ENCODE measurements at regions not wholly inside any gene's neighbourhood (a gene's known extent, or its start where the extent isn't known, plus 50 kb on each side); places are given as distances from the start of the nearest gene placed in this dataset.

GRCh38 chr7:145331522-145331921, 495.7 kb upstream of the TPK1 start:
- no peak for DNase-seq
- Histone ChIP-seq H3K9me3 (replicated peaks) (peaks cover 25% of the 10 kb centered on the region), H3K4me1 (no peaks in the 10 kb centered on the region), H3K27ac (replicated peaks) (no peak overlapping the region), H3K4me3 (no peak overlapping the region), H3K27me3 (ENCODE audit: low read depth) (no peaks in the 10 kb centered on the region), H3K36me3 (no peaks in the 10 kb centered on the region)
- no peak for TF ChIP-seq CTCF (IDR thresholded peaks at IDR 0.05; ENCODE audit: borderline replicate concordance)
- intact Hi-C loops (cut with micrococcal nuclease), result no loop called here

GRCh38 chr7:145331076-145331475, 495.2 kb upstream of the TPK1 start:
- intact Hi-C loops (cut with micrococcal nuclease), result no loop called here

GRCh38 chr7:145327646-145328045, 491.8 kb upstream of the TPK1 start:
- no peaks in the 10 kb centered on the region for H3K27me3 ChIP-seq (ENCODE audit: low read depth)
- H3K36me3 ChIP-seq, result no peaks in the 10 kb centered on the region
- H3K27ac ChIP-seq (replicated peaks), result no peak overlapping the region
- no peaks in the 10 kb centered on the region for H3K9me3 ChIP-seq (replicated peaks)
- no peak for DNase-seq
- no peaks in the 10 kb centered on the region for H3K4me1 ChIP-seq
- no peak overlapping the region for H3K4me3 ChIP-seq
- intact Hi-C loops (cut with micrococcal nuclease), result no loop called here
- no peak for TF ChIP-seq CTCF (IDR thresholded peaks at IDR 0.05; ENCODE audit: borderline replicate concordance)

More at GRCh38 chr7:145331076-145331475, 495.2 kb upstream of the TPK1 start:
- DNase-seq, result no peak
- Histone ChIP-seq H3K9me3 (replicated peaks) (peaks cover 21% of the 10 kb centered on the region), H3K4me1 (no peaks in the 10 kb centered on the region), H3K27me3 (ENCODE audit: low read depth) (no peaks in the 10 kb centered on the region), H3K36me3 (no peaks in the 10 kb centered on the region), H3K4me3 (no peak overlapping the region), H3K27ac (replicated peaks) (no peak overlapping the region)
- no peak for TF ChIP-seq CTCF (IDR thresholded peaks at IDR 0.05; ENCODE audit: borderline replicate concordance)

GRCh38 chr7:145324081-145324480, 488.2 kb upstream of the TPK1 start:
- no peaks in the 10 kb centered on the region for H3K9me3 ChIP-seq (replicated peaks)
- H3K4me1 ChIP-seq, result no peaks in the 10 kb centered on the region
- intact Hi-C loops (cut with micrococcal nuclease), result no loop called here
- H3K4me3 ChIP-seq, result no peak overlapping the region
- no peaks in the 10 kb centered on the region for H3K36me3 ChIP-seq
- no peaks in the 10 kb centered on the region for H3K27me3 ChIP-seq (ENCODE audit: low read depth)
- H3K27ac ChIP-seq (replicated peaks), result no peak overlapping the region
- DNase-seq, result no peak
- TF ChIP-seq CTCF (IDR thresholded peaks at IDR 0.05; ENCODE audit: borderline replicate concordance), result no peak

- no peak overlapping the region for H3K4me3 ChIP-seq
- H3K27ac ChIP-seq (replicated peaks), result no peak overlapping the region
- intact Hi-C loops (cut with micrococcal nuclease), result no loop called here
- no peaks in the 10 kb centered on the region for H3K27me3 ChIP-seq (ENCODE audit: low read depth)
- no peak for TF ChIP-seq CTCF (IDR thresholded peaks at IDR 0.05; ENCODE audit: borderline replicate concordance)
- no peak for DNase-seq
- peaks cover 26% of the 10 kb centered on the region for H3K9me3 ChIP-seq (replicated peaks)
- H3K36me3 ChIP-seq, result no peaks in the 10 kb centered on the region
- no peaks in the 10 kb centered on the region for H3K4me1 ChIP-seq
These were observed 477.7 kb upstream of the TPK1 start for GRCh38 chr7:145313551-145313950.

GRCh38 chr7:145293754-145294153, 457.9 kb upstream of the TPK1 start:
- TF ChIP-seq CTCF (IDR thresholded peaks at IDR 0.05; ENCODE audit: borderline replicate concordance), result no peak
- intact Hi-C loops (cut with micrococcal nuclease), result no loop called here
- no peak for DNase-seq
- Histone ChIP-seq H3K9me3 (replicated peaks) (no peaks in the 10 kb centered on the region), H3K4me3 (no peak overlapping the region), H3K36me3 (no peaks in the 10 kb centered on the region), H3K27me3 (ENCODE audit: low read depth) (no peaks in the 10 kb centered on the region), H3K4me1 (no peaks in the 10 kb centered on the region), H3K27ac (replicated peaks) (peak overlapping the region; percentile 20)
